NB4 (cell line): ENCODE measurements at regions not wholly inside any gene's neighbourhood (a gene's known extent, or its start where the extent isn't known, plus 50 kb on each side); places are given as distances from the start of the nearest gene placed in this dataset.

ENCODE experiments used
- CTCF ChIP-seq: IDR thresholded peaks from one replicate; pipeline ENCODE4 v1.5.1; 2012; ENCODE audit warnings: low read depth, low read length
- MAX ChIP-seq: IDR thresholded peaks from 2 replicates; pipeline ENCODE4 v1.6.1; 2011; ENCODE audit warnings: low read depth, low read length
- MYC ChIP-seq: IDR thresholded peaks from 2 replicates; pipeline ENCODE4 v1.6.1; 2011; ENCODE audit warnings: low read depth, low read length
- POLR2A ChIP-seq: IDR thresholded peaks from 2 replicates; pipeline ENCODE4 v1.6.1; 2011; ENCODE audit warnings: mild to moderate bottlenecking; ENCODE audit not compliant: insufficient read length; ENCODE audit errors: extremely low read depth

DNA sequence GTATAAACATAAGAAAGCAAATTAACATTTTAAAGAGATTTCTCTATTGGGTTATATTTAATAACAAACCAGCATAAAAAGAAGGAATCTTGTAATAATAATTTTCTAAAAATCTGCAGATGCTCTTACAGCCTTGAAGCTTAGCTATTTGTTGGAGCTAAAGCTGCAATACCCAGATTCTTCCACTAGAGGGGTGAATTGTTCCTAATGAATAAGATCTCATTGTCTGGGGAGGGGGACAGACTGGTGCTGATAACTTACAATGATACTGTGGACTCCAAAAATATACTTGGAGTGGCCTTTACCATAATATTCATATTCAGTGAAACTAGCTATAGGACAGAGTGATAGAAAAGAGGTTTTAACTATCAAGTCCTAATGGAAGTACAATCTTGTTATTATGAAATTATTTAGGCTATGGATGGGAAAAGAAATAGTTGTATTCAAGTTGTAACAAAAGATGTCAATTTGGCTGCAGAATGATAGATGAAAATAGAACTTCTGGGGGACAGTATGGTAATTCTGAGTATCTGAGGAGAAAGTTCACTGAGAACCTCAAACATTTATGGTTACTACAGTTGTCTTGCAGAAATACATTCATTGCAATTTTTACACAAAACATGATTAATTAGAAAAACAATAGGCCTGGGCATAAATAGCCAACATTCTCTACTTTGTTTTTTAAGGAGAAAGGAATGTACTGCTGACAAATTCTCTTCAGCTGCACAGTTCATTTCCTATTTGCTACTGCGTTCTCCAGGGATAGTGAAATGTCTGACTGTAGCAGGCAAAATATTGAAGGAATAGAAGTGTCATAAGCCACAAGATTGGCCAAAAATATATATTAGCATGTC, 443.3 kb downstream of the GBA3 start:
- TF ChIP-seq POLR2A (no peak), CTCF (peak; percentile 85), MAX (no peak), MYC (no peak)
